ENCODE measurements at regions not wholly inside any gene's neighbourhood (a gene's known extent, or its start where the extent isn't known, plus 50 kb on each side); places are given as distances from the start of the nearest gene placed in this dataset.

GRCh38 chr10:36187380-36188079 lies 545.4 kb upstream of the FZD8 start:
- Histone ChIP-seq H3K36me3 (no peaks in the 10 kb centered on the region), H3K27me3 (no peaks in the 10 kb centered on the region), H3K27ac (peak overlapping the region; percentile 0 to 27), H3K4me3 (no peak overlapping the region), H3K4me1 (peaks cover 0 to 12% of the 10 kb centered on the region in 2 donors), H3K9me3 (peaks cover 4 to 15% of the 10 kb centered on the region in 2 donors)
- intact Hi-C loops (cut with DNase I) = no loop called here
- DNase-seq (ENCODE audit: low spot score in 2 of 2) = no peak
- TF ChIP-seq CTCF (IDR thresholded peaks at IDR 0.05) = no peak

GRCh38 chr10:36185097-36185496 lies 543.0 kb upstream of the FZD8 start:
- TF ChIP-seq CTCF (IDR thresholded peaks at IDR 0.05) = no peak
- no peak overlapping the region for H3K4me3 ChIP-seq
- H3K27me3 ChIP-seq = no peaks in the 10 kb centered on the region
- no peaks in the 10 kb centered on the region for H3K9me3 ChIP-seq
- no peaks in the 10 kb centered on the region for H3K36me3 ChIP-seq
- intact Hi-C loops (cut with DNase I) = no loop called here
- H3K4me1 ChIP-seq = peaks cover 0 to 23% of the 10 kb centered on the region in 2 donors
- no peak overlapping the region for H3K27ac ChIP-seq
- DNase-seq (ENCODE audit: low spot score in 2 of 2) = no peak

- intact Hi-C loops (cut with DNase I) = no loop called here
Observed at GRCh38 chr10:36183726-36184125, 541.6 kb upstream of the FZD8 start.

GRCh38 chr10:36183056-36183455 lies 541.0 kb upstream of the FZD8 start:
- Histone ChIP-seq H3K27me3 (no peaks in the 10 kb centered on the region), H3K4me1 (peaks cover 0 to 18% of the 10 kb centered on the region in 2 donors), H3K9me3 (no peaks in the 10 kb centered on the region), H3K27ac (peak overlapping the region in 1 of 2 donors; percentile 43), H3K4me3 (no peak overlapping the region), H3K36me3 (no peaks in the 10 kb centered on the region)
- no peak for DNase-seq (ENCODE audit: low spot score in 2 of 2)
- no peak for TF ChIP-seq CTCF (IDR thresholded peaks at IDR 0.05)
- intact Hi-C loops (cut with DNase I) = no loop called here

More at GRCh38 chr10:36183726-36184125, 541.6 kb upstream of the FZD8 start:
- Histone ChIP-seq H3K27ac (no peak overlapping the region), H3K4me1 (peaks cover 0 to 23% of the 10 kb centered on the region in 2 donors), H3K36me3 (no peaks in the 10 kb centered on the region), H3K27me3 (no peaks in the 10 kb centered on the region), H3K4me3 (no peak overlapping the region), H3K9me3 (no peaks in the 10 kb centered on the region)
- no peak for TF ChIP-seq CTCF (IDR thresholded peaks at IDR 0.05)
- DNase-seq (ENCODE audit: low spot score in 2 of 2) = no peak

GRCh38 chr10:36182606-36183005 lies 540.5 kb upstream of the FZD8 start:
- peaks cover 0 to 14% of the 10 kb centered on the region in 2 donors for H3K4me1 ChIP-seq
- intact Hi-C loops (cut with DNase I) = no loop called here
- H3K36me3 ChIP-seq = no peaks in the 10 kb centered on the region
- H3K27ac ChIP-seq = peak overlapping the region; percentile 43 to 46
- peak overlapping the region; percentile 40 to 49 for H3K4me3 ChIP-seq
- no peaks in the 10 kb centered on the region for H3K9me3 ChIP-seq
- no peak for TF ChIP-seq CTCF (IDR thresholded peaks at IDR 0.05)
- DNase-seq (ENCODE audit: low spot score in 2 of 2) = no peak
- H3K27me3 ChIP-seq = no peaks in the 10 kb centered on the region

Measured in ascending aorta (tissue), 2 donors.